SK-MEL-5 (cell line): ENCODE measurements at regions not wholly inside any gene's neighbourhood (a gene's known extent, or its start where the extent isn't known, plus 50 kb on each side); places are given as distances from the start of the nearest gene placed in this dataset.
"Not testable (repeated sequence)": the region's sequence is repeated elsewhere in the genome, so short reads cannot be mapped to it uniquely, and the experiment has no call there.

Source experiments
- DNase-seq: peaks from one replicate; pipeline ENCODE4 v3.0.0-alpha.2; 2016; ENCODE audit warnings: low read depth, low spot score
- in situ Hi-C: cut with HindIII; loops from 2 replicates; pipeline ENCODE4 v1.10.0; 2016; ENCODE audit warnings: low sequenced_read_pairs, high pct_unique_total_duplicates, low pct_unique_long_range_greater_than_20kb

- DNase-seq, in situ Hi-C loops: not testable (repeated sequence)
Observed at GRCh38 chr11:38821786-38822185, 2223.8 kb upstream of the RAG2 start.

- DNase-seq: no peak
- in situ Hi-C loops: no loop called here
Observed at GRCh38 chr11:38819981-38820380, 2221.9 kb upstream of the RAG2 start.

- in situ Hi-C loops: no loop called here
Observed at GRCh38 chr11:38818720-38819119, 2220.7 kb upstream of the RAG2 start.

GRCh38 chr11:38814670-38815069 is 2216.6 kb upstream of the RAG2 start:
- no peak for DNase-seq
- in situ Hi-C loops: no loop called here

More at GRCh38 chr11:38818720-38819119, 2220.7 kb upstream of the RAG2 start:
- no peak for DNase-seq

- in situ Hi-C loops: no loop called here
- DNase-seq: no peak
Observed at GRCh38 chr11:38809521-38809920, 2211.5 kb upstream of the RAG2 start.

- no peak for DNase-seq
- in situ Hi-C loops: no loop called here
Observed at GRCh38 chr11:38796281-38796680, 2198.2 kb upstream of the RAG2 start.

- DNase-seq: no peak
- in situ Hi-C loops: no loop called here
Observed at GRCh38 chr11:38795027-38795426, 2197.0 kb upstream of the RAG2 start.

- DNase-seq: peak; percentile 80
- in situ Hi-C loops: no loop called here
Observed at GRCh38 chr11:38791346-38791961, 2193.4 kb upstream of the RAG2 start.

GRCh38 chr11:38788561-38788960 is 2190.5 kb upstream of the RAG2 start:
- in situ Hi-C loops: no loop called here
- DNase-seq: no peak

GRCh38 chr11:38784164-38784563 is 2186.1 kb upstream of the RAG2 start:
- in situ Hi-C loops: no loop called here
- no peak for DNase-seq

- in situ Hi-C loops: no loop called here
Observed at GRCh38 chr11:38766796-38767195, 2168.8 kb upstream of the RAG2 start.

GRCh38 chr11:38759394-38759793 is 2161.4 kb upstream of the RAG2 start:
- no peak for DNase-seq

More at GRCh38 chr11:38766796-38767195, 2168.8 kb upstream of the RAG2 start:
- no peak for DNase-seq

GRCh38 chr11:38756537-38756936 is 2158.5 kb upstream of the RAG2 start:
- DNase-seq: no peak
- in situ Hi-C loops: no loop called here

More at GRCh38 chr11:38759394-38759793, 2161.4 kb upstream of the RAG2 start:
- in situ Hi-C loops: no loop called here

- in situ Hi-C loops: no loop called here
- DNase-seq: no peak
Observed at GRCh38 chr11:38751421-38751820, 2153.4 kb upstream of the RAG2 start.

GRCh38 chr11:38746516-38746915 is 2148.5 kb upstream of the RAG2 start:
- in situ Hi-C loops, DNase-seq: not testable (repeated sequence)

- DNase-seq: no peak
- in situ Hi-C loops: no loop called here
Observed at GRCh38 chr11:38723361-38723760, 2125.3 kb upstream of the RAG2 start.

GRCh38 chr11:38721586-38722315 is 2123.7 kb upstream of the RAG2 start:
- DNase-seq: no peak
- in situ Hi-C loops: no loop called here

- in situ Hi-C loops: no loop called here
- DNase-seq: no peak
Observed at GRCh38 chr11:38718659-38719058, 2120.6 kb upstream of the RAG2 start.

GRCh38 chr11:38718049-38718448 is 2120.0 kb upstream of the RAG2 start:
- in situ Hi-C loops: no loop called here
- no peak for DNase-seq
